ENCODE measurements at regions not wholly inside any gene's neighbourhood (a gene's known extent, or its start where the extent isn't known, plus 50 kb on each side); places are given as distances from the start of the nearest gene placed in this dataset.

DNA sequence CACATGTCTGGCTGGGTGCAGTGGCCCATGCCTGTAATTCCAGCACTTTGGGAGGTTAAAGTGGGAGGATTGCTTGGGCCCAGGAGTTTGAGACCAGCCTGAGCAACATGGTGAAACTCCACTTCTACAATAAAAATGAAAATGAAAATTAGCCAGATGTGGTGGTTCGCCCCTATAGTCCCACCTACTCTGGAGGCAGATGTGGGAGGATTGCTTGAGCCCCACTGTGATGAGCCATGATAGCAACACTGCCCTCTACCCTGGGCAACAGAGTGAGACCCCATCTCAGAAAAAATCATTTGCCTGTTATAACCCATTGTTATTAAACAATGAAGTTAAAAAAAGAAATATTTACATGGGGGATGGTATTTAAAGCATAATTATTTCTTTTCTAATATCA lies 240.1 kb upstream of the ZPLD1 start:
- Histone ChIP-seq H3K4me3 (replicated peaks in 1 of 3; ENCODE audit: insufficient read depth in 1 of 3, low read depth in 2 of 3, low read length in 3 of 3) (no peak overlapping the region), H3K4me1 (ENCODE audit: insufficient read depth, low read length) (no peaks in the 10 kb centered on the region), H3K9me3 (ENCODE audit: low read length) (no peaks in the 10 kb centered on the region), H2AFZ (ENCODE audit: low read length) (no peak overlapping the region), H3K4me2 (ENCODE audit: low read depth, low read length) (no peak overlapping the region), H4K20me1 (ENCODE audit: insufficient read depth, low read length) (no peaks in the 10 kb centered on the region), H3K27me3 (ENCODE audit: control insufficient read depth in 1 of 2, insufficient read depth in 2 of 2, low read length in 2 of 2) (no peaks in the 10 kb centered on the region), H3K36me3 (replicated peaks in 1 of 2; ENCODE audit: control insufficient read depth in 1 of 2, insufficient read depth in 2 of 2, low read length in 2 of 2) (no peaks in the 10 kb centered on the region), H3K79me2 (ENCODE audit: insufficient read depth, low read length) (no peaks in the 10 kb centered on the region), H3K9ac (ENCODE audit: insufficient read depth, low read depth, low read length) (no peak overlapping the region), H3K27ac (ENCODE audit: extremely low read length, insufficient read depth, low read length) (no peak overlapping the region)
- ATAC-seq, result no peak
- TF ChIP-seq HNF4G (IDR thresholded peaks at IDR 0.05; ENCODE audit: borderline replicate concordance, low read depth, low read length) (no peak), HNF4G (CRISPR knock-in tag; IDR thresholded peaks at IDR 0.05; ENCODE audit: borderline replicate concordance, low read depth) (no peak), ZNF839 (CRISPR knock-in tag; IDR thresholded peaks at IDR 0.05; ENCODE audit: borderline replicate concordance) (no peak), ZNF543 (CRISPR knock-in tag; IDR thresholded peaks at IDR 0.05) (no peak), ETV6 (CRISPR knock-in tag; conservative IDR thresholded peaks at IDR 0.05) (no peak), HNRNPUL1 (IDR thresholded peaks at IDR 0.05; ENCODE audit: low read depth, low read length) (no peak), NCOA1 (CRISPR knock-in tag; IDR thresholded peaks at IDR 0.05) (no peak)
- TF ChIP-seq, protein P1, sequence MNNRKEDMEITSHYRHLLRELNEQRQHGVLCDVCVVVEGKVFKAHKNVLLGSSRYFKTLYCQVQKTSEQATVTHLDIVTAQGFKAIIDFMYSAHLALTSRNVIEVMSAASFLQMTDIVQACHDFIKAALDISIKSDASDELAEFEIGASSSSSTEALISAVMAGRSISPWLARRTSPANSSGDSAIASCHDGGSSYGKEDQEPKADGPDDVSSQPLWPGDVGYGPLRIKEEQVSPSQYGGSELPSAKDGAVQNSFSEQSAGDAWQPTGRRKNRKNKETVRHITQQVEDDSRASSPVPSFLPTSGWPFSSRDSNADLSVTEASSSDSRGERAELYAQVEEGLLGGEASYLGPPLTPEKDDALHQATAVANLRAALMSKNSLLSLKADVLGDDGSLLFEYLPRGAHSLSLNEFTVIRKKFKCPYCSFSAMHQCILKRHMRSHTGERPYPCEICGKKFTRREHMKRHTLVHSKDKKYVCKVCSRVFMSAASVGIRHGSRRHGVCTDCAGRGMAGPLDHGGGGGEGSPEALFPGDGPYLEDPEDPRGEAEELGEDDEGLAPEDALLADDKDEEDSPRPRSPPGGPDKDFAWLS (CRISPR knock-in tag; IDR thresholded peaks at IDR 0.05; ENCODE audit: borderline replicate concordance), result no peak
- intact Hi-C loops (cut with micrococcal nuclease; ENCODE audit: unreplicated experiment) (no loop called here), in situ Hi-C loops (cut with HindIII; ENCODE audit: extremely low pct_ligation_motif_present, low pct_unique_long_range_greater_than_20kb) (no loop called here)
- DNase-seq (ENCODE audit: low spot score), result no peak
- no TSS peak for BruUV-seq (replicated peaks)
- ChIA-PET CTCF (ENCODE audit: low intra/inter-chr PET ratio, low total read pairs) (no interaction called here), POLR2A (no interaction called here)
- FAIRE-seq, result no peak
- WGBS (ENCODE audit: low lambda C conversion rate), result 0% methylated on average over 1 of the region's 1 CpG
